ENCODE measurements at regions not wholly inside any gene's neighbourhood (a gene's known extent, or its start where the extent isn't known, plus 50 kb on each side); places are given as distances from the start of the nearest gene placed in this dataset.
A peak's percentile ranks its signal among the peaks of the same experiment; 100 is the strongest.

DNA sequence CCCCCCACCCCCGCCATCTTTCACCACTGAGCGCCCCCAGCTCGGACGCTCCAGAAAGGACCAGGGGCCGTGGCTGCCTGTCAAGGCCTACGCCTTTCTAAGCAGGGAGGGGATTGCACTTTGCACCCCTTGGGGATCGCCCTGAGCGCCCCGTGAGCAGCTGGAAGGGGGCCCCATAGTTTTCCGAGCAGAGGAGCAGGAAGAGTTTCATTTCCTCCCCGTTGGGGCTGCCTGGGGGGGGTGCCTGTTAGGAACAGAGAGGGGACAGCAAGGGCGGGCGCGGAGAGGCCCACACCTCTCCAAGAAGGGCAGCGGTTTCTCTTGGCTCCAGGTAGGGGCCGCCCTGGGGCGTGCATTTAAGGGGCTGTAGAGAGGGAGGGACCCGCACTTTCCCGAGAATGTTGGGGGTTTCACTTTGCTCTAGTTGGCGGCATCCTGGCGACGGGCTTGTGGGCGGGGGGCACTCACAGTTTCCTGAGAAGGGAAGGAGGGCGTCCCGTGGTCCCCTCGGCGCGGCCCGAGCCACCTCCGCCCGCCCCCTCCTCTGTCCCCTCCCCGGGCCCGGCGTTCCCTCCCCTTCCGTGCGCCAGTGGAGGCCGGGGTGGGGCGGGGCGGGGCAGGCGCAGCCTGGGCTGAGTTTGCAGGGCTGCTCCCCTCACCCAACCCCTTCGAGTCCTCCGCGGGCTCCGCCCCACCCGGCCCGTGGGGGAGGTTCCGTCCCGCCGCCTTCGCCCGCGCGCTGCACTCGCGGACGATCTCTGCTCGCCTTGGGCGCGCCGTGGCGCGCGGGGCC is 82.3 kb upstream of the CD99 start:
- peak; percentile 81 to 88 for DNase-seq (ENCODE audit: low read depth in 2 of 2)

DNA sequence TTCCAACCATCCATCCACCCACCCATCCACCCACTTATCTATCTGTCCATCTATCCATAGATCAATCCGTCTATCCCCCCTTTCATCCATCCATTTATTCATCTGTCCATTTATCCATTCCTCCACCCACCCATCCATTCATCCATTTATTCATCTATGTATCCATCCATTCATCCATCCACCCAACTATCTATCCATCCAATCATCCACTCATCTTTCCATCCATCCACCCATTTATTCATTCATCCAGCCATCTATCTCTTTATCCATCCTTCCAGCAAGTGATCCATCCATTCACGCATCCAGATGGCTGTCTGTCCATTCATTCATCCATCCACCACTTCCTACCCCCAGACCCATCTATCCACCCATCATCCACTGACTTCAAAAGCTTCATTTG is 84.0 kb upstream of the CD99 start:
- DNase-seq (ENCODE audit: low read depth in 2 of 2) = no peak

DNA sequence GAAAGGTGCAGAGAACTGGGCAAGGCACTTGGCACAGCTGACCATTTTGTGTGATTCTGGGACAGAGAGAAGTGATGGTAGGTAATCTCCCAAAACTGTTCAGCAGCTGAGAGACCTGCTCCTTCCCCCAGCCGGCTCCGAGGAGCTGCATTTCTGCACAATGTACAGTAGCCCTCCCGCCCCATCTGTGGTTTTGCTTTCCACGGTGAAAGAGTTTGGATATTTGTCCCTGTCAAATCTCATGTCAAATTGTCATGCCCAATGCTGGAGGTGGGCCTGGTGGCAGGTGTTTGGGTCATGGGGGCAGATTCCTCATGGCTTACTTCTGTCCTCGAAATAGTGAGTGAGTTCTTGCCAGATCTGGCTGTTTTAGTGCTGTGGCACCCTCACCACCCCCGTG is 90.5 kb upstream of the CD99 start:
- no peak for DNase-seq (ENCODE audit: low read depth in 2 of 2)

DNA sequence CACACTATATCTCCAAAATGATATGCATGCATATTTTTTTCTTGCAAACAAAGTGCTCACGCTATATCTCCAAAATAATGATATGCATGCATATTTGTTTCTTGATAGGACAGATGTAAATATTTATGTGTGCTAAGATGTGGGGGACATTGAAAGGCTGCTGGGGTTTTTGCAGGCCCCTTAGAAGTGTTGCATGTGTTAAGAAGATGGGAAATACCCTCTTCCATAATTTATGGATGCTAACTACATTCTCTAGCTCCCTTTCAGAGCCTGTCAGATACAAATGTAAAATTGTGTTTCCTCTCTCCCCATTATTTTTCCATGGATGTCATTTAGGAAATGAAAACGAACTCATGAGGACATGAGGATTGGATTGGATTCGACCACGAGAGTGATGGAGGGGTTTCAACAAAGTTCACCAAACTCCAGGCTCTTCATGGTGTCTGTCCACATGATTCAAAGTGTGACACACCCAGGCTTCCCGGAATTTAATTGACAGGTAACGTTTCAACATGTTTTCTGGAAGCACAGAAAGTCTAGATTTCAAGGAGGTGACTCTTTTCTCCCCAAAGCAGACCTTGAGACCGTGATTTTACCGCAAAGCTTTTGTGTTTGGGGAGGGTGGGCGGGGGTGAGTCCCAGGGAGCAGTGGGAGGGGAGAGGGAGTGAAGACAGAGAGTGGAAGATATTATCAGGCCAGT is 94.4 kb upstream of the CD99 start:
- DNase-seq (ENCODE audit: low read depth in 2 of 2) = no peak

DNA sequence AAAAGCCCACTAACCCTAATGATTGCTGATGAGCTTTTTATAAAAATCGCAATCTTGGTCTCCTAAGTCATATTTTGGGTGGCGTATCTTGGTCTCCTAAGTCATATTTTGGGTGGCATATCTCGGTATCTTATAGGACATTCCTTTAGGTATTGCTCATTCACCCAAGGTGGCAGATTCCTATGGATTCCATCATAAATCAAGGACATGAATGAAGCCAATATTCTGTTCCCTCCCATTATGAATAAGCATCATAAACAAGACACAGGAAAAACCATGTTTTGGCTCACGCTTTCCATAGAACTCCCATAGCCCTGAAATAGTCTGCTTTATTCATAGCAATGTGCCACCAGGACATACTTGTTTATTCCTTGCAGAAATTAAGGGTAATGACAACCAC is 95.0 kb upstream of the CD99 start:
- no peak for DNase-seq (ENCODE audit: low read depth in 2 of 2)

DNA sequence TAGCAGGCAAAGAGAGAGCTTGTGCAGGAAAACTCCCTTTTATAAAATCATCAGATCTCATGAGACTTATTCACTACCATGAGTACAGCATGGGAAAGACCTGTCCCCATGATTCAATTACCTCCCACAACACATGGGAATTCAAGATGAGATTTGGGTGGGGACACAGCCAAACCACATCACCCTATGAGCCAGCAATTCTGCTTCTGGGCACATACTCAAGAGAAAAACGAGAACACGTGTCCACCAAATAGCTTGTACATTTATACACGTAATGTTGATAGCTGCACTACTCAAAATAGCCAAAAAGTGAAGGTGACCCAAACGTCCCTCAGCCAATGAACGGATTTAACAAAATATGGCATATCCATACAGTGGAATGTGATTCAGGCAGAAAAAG is 94.5 kb upstream of the DHRSX start:
- no peak for DNase-seq (ENCODE audit: low read depth in 2 of 2)

DNA sequence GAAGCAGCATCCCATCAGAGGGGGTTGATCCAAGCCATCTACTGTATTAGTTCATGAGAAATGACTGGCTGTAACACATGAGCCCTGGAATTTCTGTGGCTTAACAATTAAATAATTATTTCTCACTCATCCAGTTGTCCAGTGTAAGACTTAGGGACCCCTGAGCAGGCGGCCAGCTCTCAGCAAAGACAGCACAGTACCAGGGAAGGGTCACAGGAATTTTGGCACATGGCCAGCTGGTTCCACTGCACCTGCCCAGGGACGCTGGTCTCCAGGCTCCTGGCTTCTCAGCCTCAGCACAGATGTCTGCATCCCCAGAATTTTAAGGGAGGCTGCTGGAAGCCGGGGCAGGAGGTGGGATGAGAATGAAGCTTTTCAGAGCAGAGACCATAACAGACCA is 93.7 kb upstream of the DHRSX start:
- DNase-seq (ENCODE audit: low read depth in 2 of 2) = no peak

DNA sequence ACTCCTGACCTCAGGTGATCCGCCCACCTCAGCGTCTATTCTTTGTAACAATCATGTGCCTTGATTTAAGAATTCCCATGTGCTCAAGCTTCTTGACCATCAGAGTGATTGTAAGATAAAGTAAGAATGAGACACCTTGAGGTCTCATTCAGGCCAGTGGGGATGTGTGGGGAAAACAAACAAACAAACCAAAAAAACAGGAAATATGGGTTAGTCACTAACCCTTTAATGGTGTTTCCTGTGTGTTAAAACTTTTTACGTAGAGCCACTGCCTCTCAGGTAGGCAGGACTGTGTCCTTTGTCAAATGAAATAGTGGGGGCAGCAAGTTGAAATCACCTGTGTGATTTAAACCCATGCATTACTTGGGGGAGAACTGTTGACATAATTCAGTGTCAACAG is 91.5 kb upstream of the DHRSX start:
- DNase-seq (ENCODE audit: low read depth in 2 of 2) = no peak

DNA sequence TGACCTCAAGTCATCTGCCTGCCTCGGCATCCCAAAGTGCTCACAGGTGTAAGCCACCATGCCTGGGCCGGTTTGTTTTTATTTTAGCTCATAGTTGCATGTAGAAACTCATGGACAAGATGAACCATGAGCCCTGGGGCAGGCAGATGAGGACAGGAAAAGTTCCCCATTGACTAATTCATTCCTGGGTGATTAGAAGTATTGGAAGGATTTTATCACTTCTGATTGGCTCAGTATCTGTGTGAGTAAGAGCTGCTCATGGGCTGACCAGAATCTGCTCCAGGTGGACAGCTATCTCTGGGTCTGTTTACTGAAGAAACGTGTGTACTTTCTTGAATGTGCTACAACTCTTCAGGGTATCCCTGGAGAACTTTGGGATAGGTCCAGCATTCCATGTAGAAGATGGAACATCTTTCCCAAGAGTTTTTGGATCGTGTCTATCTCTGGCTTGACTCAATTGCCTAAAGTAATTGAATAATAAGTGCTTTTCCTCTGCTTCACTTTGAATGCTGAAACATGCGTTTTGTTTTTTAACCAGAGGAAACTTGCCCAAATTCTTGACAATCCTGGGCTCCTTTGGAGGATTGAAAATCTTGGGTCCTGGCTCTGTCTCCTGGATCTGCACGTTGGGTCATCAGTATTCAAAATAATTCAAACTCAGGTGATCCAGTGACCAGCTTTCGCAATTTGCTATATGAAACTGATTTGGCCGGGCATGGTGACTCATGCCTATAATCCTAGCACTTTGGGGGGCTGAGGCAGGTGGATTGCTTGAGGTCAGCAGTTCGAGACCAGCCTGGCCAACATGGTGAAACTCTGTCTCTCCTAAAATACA is 88.6 kb upstream of the DHRSX start:
- DNase-seq (ENCODE audit: low read depth in 2 of 2) = no peak

DNA sequence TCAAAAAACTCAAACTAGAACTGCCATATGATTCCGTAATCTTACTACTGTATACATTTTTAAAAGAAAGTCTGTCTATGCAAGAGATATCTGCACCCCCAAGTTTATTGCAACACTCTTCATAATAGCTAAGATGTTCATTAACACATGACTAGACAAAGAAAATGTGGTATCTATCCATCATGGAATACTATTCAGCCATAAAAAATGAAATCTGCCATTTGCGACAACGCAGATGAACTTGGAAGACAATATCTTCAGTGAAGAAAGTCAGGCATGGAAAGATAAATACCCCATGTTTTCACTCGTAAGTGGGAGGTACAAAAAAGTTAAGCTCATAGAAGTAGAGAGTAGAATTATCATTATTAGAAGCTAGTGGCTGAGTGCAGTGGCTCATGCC is 87.3 kb upstream of the DHRSX start:
- no peak for DNase-seq (ENCODE audit: low read depth in 2 of 2)

DNA sequence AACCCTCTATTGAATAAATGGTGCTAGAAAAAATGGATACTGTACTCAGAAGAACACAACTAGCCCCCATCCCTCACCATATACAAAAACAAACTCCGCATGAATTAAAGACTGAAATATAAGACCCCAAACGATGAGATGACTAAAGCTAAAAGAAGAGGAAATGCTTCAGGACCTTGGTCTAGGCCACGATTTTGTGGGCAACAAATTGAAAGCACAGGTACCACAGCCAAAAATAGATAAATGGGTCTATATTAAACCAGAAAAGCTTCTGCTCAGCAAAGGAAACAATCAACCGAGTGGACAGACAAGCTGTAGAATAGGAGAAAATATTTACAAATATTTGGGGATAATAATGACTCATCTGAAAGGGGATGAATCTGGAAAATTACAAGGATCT is 86.4 kb upstream of the DHRSX start:
- no peak for DNase-seq (ENCODE audit: low read depth in 2 of 2)

DNA sequence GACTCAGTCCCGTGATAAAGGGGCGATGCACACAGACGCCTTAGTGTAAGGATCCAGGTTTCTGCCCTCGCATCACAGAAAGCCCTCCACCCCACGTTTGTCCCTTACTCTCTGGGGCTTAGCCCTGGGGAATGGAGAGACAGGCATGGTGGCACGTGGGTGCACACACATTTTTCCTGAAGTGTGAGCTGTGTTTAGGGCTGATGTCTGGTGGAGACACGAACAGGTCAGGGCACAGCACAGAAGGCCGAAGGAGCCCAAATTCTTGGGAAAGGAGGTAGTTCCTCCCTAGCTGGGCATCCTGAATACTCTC is 84.3 kb upstream of the DHRSX start:
- DNase-seq (ENCODE audit: low read depth in 2 of 2) = no peak

DNA sequence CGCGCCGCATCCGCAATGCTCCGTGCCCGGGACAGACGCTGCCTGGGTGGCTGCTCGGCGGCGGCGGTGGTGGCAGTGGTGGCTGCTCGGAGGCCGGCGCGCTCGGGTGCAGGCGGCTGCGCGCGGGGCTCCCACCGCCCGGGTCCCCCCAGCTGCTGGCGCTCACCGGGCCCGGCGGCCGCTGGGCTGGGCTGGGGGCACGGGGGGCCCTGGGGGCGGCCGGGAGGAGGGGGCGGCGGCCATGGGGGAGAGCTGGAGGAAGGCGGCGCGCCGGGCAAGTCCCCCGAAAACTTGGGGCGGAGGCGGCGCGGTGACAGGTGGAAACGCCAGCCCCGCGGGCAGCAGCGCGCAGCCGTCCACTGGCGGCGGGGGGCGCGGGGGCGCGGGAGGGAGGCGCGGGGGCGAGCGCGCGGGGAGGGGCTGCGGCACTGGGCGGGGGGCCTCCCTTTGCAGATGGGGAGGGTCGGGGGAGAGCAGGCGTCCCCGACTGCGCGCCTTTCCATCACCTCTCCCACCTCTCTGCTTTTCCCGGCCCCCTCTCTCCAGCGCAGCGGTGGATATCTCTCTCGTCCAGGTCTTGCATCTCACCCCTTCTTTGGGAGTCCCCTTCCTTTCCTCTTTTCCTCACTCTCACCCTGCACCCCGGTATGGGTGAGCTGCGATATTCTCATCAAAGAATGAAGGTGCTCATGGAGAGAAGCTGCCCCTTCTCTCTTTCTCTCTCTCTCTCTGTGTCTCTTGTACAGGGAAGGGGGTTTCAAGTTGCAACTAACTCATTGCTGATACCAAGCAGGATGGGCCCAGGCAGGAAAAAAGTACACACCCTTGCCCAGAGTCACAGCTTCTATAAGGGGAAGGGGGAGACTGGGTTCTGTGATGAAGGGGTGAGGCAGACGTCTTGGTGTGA is 83.7 kb upstream of the DHRSX start:
- DNase-seq (ENCODE audit: low read depth in 2 of 2) = no peak

DNA sequence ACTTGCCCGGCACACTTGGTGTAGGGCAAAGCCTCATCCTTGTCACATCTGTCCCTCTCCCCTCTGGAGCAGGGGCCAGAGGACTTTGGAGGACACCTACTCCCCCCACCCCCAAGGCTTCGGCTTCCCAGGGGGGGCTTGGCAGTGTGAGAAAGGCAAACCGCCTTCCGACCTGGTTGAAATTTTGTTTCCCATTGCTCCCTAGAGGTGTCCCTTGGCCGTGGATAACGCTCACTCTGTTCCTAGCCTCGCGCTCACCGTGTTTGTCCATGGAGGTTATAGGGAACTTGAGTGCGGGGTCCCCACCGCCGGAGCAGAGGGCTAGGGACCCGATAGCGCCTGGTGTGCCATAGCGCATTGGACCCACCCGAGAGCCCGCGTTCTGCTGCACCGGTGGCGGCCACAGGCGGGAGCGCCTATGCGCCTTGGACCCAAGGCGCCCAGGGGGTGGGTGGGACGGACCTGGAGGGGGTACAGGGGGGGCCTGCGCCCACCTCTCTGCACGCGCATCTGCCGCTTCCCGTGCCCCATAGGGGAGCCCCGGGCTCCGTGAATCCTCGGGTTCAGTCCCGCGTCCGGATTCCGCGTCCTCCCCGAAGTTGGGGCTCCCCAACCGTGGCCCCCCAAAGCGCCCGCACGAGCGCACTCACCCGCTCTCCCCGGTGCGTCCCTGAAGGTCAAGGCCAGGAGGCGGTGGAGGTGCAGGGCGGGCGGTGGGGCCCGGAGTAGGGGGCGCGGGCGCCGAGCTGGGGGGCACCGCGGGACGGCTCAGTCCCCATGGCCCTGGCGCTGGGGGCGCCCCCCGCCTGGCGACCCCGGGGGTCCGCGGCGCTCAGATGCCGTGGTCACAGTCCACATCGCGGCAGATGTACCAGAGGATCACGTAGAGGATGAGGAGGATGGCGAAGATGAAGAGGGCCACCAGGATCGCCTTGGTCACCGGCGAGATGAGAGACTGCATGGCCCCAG is 82.7 kb upstream of the DHRSX start:
- DNase-seq (ENCODE audit: low read depth in 2 of 2) = no peak

DNA sequence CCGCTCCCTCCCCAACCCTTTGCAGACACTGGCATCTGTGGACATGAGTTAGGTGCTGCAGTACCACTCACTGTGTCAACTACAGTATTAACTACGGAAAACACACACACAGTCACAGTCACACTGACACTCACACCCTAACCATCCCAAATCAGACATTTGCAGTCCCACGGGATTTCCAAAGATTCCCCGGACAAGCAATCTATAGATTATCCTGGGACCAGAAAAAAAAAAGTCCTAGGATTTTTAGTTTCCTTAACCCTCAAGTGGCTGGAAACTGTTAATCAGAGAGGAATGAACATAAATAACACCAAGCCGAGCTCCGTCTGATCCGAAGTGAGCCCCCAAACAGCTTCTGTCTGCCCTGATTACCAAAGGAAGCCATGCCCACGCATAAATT is 81.9 kb upstream of the DHRSX start:
- DNase-seq (ENCODE audit: low read depth in 2 of 2) = no peak

DNA sequence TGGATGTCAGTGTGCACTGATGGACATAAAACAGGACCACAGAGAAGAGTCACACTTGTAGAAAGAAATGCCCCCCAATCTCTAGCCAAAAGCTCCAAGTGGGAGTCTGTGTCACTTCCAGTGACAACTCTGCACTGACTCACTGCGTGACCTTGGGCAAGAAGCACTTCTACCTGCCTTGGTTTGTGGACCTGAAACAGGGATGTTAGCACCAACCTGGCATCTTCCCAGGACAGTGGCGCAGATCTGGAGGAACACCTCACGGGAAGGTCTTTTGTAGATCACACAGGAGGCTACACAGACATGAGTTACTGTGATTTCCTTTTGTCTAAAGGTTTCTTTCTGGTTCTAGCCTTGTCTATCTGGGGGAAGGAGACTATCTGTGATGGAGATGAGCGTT is 80.5 kb upstream of the DHRSX start:
- no peak for DNase-seq (ENCODE audit: low read depth in 2 of 2)

DNA sequence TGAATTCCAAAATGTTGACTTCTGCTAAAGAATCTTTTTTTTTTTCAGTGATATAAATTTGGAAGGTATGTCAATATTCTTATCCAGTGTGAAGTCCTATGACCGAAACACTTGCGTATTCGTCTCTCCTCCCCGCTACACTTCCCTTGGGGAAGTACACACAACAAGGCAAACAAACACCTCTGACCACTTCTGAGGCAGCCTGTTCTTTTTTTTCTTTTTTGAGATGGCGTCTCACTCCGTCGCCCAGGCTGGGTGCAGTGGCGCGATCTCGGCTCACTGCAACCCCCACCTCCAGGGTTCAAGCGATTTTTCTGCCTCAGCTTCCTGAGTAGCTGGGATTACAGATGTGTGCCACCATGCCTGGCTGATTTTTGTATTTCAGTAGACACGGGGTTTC is 78.1 kb upstream of the DHRSX start:
- no peak for DNase-seq (ENCODE audit: low read depth in 2 of 2)

DNA sequence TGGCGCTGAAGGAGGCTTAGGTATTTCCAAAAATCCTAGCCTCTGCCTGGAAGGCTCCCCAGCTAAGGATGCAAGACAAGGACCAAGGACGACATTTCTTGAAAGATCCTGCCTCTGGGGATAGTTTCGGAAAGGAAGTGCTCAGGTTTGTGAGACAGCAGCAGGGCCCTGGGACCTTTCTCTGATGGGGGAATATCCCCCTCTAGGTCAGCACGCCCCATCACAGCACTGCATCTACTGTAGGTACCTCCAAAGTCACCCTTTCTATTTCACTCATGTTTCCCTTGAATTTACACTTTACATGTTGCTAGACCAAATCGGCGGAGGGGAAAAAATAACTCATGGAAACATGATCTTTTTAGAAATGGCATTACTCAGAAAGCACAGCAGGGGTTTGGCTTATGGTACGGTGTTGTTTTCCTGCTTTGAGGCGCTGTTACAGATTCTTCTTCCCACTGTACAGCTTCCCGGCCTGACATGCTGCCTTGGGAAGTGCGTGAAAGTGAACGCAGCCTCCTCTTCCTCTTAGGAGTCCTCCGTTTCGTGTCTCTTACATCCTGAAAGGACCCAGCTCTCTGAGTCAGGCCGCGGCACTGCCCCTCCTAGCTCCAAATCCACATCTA is 77.2 kb upstream of the DHRSX start:
- peak in 1 of 2 donors; percentile 6 for DNase-seq (ENCODE audit: low read depth in 2 of 2)

DNA sequence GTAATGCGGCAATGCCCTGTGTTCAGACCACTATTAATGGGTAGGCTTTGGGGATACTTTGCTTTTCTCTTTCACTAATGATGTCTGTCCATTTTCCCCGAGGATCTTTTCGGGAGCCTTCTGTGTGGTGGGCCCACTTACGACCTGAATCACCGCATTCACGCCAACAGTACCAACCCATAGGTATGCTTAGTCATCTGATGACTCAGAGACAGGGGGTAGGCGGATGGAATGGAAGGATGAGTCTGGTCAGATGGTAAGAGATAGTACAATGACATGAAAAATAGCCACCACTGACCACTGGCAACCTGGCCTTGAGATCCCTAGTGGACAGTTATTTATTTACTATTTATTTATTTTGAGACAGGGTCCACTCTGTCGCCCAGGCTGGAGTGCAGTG is 76.0 kb upstream of the DHRSX start:
- peak in 1 of 2 donors; percentile 5 for DNase-seq (ENCODE audit: low read depth in 2 of 2)

DNA sequence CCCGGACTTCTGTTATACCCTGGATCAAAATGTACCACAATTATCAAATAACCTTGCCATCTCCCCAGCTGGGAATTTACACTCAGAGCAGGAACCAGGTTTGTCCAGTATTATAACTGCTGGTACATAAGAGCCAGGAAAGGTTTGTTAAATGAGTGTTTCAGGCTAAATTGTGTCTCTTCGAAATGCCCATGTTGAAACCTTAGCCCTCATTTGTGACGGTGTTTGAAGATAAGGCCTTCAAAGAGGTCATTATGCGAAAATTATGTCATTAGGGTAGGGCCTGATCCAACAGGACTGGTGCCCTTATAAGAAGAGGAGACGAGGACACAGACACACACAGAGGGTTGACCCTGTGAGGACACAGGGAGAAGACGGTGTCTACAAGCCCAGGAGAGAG is 73.5 kb upstream of the DHRSX start:
- DNase-seq (ENCODE audit: low read depth in 2 of 2) = no peak

All from stimulated activated CD8-positive, alpha-beta memory T cell treated with anti-CD3 and anti-CD28 coated beads, Interleukin-15, amount 100 ng/mL, for 48 hours (primary cell).